Amniotic epithelial cell (primary cell): ENCODE measurements at regions not wholly inside any gene's neighbourhood (a gene's known extent, or its start where the extent isn't known, plus 50 kb on each side); places are given as distances from the start of the nearest gene placed in this dataset.

ENCODE experiments used
- DNase-seq: peaks from one replicate; pipeline ENCODE4 v3.0.0-alpha.2; 2010; ENCODE audit warnings: low read depth

DNA sequence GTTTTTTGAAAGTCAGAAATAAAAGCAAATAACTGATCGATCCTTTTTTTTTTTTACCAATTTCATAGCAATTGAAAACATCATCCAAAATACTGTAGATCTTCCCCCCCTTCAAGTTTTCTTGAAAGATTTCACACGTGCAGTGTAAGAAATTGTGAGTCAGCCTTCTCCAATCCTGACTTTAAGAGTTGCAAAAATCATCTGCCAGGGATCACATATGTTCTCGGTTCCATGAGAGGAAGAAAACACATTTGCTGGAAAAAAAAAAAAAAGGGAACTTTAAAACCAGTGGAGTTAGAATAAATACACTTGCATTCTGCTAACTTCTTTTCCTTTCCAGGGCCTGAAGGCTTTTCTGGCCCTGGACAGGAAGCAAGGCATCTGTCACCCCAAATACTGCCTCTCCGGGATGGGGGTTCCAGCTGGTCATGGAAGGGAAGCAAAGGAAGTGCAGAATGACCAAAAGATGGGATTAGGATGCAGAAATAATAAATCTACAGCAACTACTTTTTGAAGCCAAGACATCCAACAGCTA lies 198.4 kb upstream of the KIAA1217 start:
- DNase-seq, result no peak

GRCh38 chr10:24012249-24012803 lies 196.6 kb upstream of the KIAA1217 start:
- DNase-seq, result no peak

GRCh38 chr10:24027107-24027506 lies 181.8 kb upstream of the KIAA1217 start:
- peak; percentile 3 for DNase-seq

GRCh38 chr10:24034571-24034970 lies 174.4 kb upstream of the KIAA1217 start:
- DNase-seq, result no peak

- no peak for DNase-seq
Measured at GRCh38 chr10:24035761-24036160, 173.2 kb upstream of the KIAA1217 start.

GRCh38 chr10:24039315-24039714 lies 169.6 kb upstream of the KIAA1217 start:
- DNase-seq, result no peak

DNA sequence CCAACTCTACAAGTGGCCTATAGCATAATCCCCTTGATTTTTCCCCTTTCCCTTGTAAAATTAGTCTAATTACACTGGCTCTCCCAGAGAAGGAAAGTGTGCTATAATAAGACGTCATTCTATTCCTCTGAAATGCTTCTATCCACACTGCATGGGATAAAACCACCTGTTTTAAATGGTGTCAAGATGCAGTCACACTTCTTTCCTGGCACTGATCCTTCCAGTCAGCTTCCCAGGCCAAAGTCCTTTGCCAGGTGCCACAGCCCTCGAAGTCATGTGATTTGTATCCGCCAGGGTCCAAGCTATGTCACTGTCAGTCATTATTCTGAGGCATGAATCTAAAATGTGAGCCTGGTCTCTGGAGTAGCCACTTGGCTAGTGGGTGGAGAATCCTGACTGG lies 169.0 kb upstream of the KIAA1217 start:
- DNase-seq, result no peak

GRCh38 chr10:24041034-24041433 lies 167.9 kb upstream of the KIAA1217 start:
- no peak for DNase-seq

- DNase-seq, result no peak
Measured at GRCh38 chr10:24041834-24042233, 167.1 kb upstream of the KIAA1217 start.

DNA sequence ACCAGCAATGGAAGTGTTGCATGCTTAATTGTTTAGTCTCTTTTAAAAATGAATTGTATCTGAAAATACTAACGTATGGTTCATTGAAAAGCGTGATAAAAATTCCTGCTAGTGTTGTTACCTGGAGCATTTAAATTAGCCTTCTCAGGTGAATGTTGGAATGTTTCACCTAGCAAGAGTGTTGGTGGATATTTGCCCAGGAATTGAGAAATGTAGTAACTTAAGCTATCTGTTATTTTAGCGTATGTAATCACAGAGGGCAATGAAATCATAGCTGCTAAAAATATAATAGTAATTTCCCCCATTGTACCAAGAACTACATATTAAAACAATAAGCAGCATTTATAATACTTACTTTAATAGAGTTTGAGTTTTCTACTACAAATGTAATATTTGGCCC lies 166.1 kb upstream of the KIAA1217 start:
- DNase-seq, result no peak

DNA sequence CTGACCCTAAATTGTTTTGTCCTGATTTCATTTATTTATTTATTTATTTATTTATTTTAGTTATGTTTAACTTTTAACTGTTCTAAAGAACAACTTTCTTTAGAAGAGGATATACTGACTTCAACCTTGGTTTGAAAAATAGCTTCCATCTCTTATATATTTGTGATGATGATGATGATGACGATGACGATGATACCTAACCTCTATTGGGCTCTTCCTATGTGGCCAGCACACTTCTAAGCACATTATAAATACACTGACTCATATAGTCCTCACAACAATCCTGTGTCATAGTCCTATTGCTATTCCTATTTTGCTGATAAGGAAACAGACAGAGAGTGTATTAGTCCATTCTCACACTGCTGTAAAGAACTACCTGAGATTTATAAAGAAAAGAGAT lies 162.9 kb upstream of the KIAA1217 start:
- no peak for DNase-seq

DNA sequence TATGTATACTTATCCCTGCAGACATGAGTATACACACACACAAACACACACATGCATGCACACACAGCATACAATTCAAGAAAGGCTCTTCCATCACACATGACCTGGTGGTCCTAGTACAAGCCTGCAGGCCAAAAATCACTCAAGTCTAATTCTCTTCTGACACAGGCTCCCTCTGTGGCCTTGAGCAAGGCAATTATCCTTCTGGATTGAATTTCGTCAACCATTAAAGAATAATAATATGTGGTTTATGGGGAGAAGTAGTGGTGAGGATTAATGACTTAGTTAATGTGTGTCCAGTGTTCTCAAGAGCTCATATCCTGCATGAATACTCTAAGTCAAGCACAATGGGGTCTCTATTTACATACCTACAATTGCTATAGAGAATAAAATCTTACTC lies 161.8 kb upstream of the KIAA1217 start:
- no peak for DNase-seq

DNA sequence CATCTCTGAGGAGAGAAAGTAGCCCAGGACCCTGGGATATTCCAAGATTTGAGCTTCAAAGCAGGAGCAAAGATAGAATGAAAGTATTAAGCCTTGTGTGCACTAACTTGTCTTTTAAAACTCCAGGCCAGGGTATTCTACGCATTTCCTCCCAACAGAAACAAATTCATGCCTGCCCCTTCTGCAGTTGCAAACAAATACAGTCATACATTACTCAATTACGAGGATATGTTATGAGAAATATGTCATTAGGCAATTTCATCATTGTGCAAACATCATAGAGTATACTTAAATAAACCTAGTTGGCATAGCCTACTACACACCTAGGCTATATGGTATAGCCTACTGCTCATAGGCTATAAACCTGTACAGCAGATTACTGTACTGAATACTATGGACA lies 154.5 kb upstream of the KIAA1217 start:
- peak; percentile 1 for DNase-seq

DNA sequence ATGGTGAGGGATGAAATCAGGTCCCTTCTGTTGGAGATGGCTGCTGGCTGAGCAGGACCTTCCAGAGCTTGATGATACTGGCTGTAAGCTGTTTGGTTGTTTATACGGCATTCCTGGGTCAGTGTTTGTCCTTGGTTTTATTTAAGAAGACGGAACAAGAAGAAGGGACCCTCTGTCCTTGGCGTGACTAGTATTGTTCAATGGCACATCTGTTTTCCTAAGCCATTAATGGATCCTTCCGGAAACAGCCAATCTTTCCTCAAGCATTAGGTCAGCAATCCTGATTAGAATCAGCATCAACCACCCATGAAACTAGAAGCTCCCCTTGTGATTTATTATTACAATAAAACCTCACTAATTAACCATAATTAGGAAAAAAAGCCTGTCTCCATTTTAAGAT lies 128.7 kb upstream of the KIAA1217 start:
- no peak for DNase-seq

GRCh38 chr10:24086296-24087086 lies 122.4 kb upstream of the KIAA1217 start:
- DNase-seq, result no peak

DNA sequence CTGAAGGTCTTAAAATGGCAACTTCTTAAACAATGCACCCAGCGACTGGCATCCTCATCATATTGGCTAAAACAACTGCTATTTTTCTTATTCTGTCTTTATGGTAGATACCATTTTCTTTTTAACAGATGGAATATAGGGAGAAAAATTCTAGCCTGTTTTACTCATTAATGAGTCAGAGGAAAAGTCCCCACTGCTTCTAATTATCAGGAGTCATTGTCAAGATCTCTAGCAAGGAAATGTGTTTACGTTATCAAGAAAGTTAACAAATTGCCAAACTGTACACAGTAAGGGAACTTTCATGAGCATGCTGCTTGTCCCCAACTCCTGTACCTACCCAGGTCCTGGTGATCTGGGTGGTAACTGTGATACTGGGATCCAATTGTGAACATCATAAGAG lies 117.7 kb upstream of the KIAA1217 start:
- no peak for DNase-seq

- no peak for DNase-seq
Measured at GRCh38 chr10:24096281-24096680, 112.7 kb upstream of the KIAA1217 start.

- no peak for DNase-seq
Measured at GRCh38 chr10:24097751-24098207, 111.2 kb upstream of the KIAA1217 start.

DNA sequence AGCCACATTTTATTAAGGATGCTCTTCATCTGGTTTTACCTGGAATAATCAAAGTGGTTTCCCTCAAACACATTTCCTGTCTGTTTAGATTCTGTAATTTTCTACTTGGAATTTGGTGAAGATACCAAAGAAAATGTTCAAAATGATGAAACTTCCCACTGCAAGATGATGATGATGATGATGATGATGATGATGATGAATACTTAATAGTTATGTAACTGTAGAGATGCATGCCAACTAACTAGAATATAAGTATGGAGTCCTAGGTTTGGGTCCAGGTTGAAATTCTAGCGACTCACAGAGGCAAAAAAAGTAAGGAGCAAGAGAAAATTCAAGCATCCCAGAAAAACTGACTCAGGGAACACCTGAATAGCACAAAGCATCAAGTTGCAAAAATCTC lies 104.0 kb upstream of the KIAA1217 start:
- no peak for DNase-seq

DNA sequence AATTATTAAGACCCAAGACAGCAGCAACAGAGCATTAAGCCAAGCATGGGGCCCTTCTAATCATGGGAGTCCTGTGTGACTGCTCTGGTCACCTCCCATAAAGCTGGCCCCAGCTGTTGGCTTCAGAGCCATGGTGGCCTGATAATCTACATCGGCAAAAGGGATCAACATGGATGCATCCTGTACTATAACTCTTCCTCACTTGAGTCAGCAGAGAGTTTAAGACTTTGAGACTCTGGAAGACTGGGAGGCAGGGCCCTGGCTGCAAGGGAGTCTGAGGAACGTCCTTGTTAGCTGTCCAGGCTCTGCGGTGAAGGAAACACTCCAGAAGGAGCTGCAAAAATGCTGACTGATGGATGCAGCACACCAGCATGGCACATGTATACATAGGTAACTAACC lies 95.0 kb upstream of the KIAA1217 start:
- DNase-seq, result no peak

GRCh38 chr10:24114556-24114955 lies 94.4 kb upstream of the KIAA1217 start:
- peak; percentile 29 for DNase-seq

- peak; percentile 10 for DNase-seq
Measured at GRCh38 chr10:24115403-24115802, 93.5 kb upstream of the KIAA1217 start.

- peak; percentile 1 for DNase-seq
Measured at GRCh38 chr10:24118246-24118645, 90.7 kb upstream of the KIAA1217 start.

DNA sequence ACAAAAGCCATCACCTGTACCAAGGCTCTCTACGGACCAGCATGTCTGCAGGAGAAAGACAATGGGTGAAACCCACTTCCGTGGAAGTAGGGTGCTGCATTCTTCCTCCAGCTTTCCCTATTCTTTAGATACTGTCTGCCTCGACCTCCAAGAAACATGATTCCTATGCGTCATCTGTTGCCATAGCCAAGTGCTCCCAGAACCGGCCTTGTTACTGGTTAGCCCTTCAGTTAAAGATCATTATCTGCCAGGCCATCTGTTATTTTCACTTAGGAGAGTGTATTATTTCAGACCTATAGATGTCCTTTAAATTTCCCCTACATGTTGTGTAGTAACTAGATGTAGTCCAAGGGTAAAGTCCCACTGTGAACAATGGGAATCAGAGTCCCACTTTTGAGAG lies 89.0 kb upstream of the KIAA1217 start:
- no peak for DNase-seq
